GM12878 (cell line): ENCODE measurements at regions not wholly inside any gene's neighbourhood (a gene's known extent, or its start where the extent isn't known, plus 50 kb on each side); places are given as distances from the start of the nearest gene placed in this dataset.

Source experiments
- ATAC-seq: fragments of 200-7000 bp; cut with Tn5 transposase; 3 replicates; pipeline ENCODE4 v1.9.1; 2020; ENCODE audit warnings: mild to moderate bottlenecking, moderate library complexity
- BruUV-seq: library from RNA; stranded (reverse); fragments of 400-500 nt; replicated peaks from 2 replicates; lab custom pipeline; 2021; lab: Mats Ljungman, UMichigan
- CTCF ChIA-PET: fragments of 300-600 bp; sonication (Branson Sonifier 250); formaldehyde crosslinking; extraction: SDS; loops from one replicate; lab custom pipeline; 2021; ENCODE audit warnings: inconsistent platforms; lab: Yijun Ruan, JAX
- POLR2A ChIA-PET: fragments of 350-600 bp; formaldehyde crosslinking; extraction: SDS; loops from one replicate; lab custom pipeline; 2021; ENCODE audit warnings: inconsistent platforms; lab: Charles Lee
- RAD21 ChIA-PET: fragments of 300-600 bp; sonication (Branson Sonifier 250); formaldehyde crosslinking; loops from one replicate; lab custom pipeline; 2023; ENCODE audit warnings: antibody characterized with exemption; ENCODE audit not compliant: unreplicated experiment; lab: Charles Lee
- SMC1A ChIA-PET: fragments of 300-600 bp; sonication (Branson Sonifier 250); formaldehyde crosslinking; loops from one replicate; lab custom pipeline; 2023; ENCODE audit not compliant: unreplicated experiment, uncharacterized antibody; lab: Charles Lee
- DNase-seq: peaks from one replicate; pipeline ENCODE4 v3.0.0-alpha.2; 2011; ENCODE audit warnings: low read depth, low spot score
- FAIRE-seq: peaks from 3 replicates; lab custom pipeline; 2011; peaks lifted over from hg19 to GRCh38; lab: Jason Lieb, UNC
- H2AFZ ChIP-seq: 2 replicates; pipeline ENCODE4 v1.6.0; 2011; ENCODE audit warnings: low read depth, low read length, control low read depth; ENCODE audit not compliant: control insufficient read depth
- H3K27ac ChIP-seq: 2 replicates; pipeline ENCODE4 v1.5.1; 2011; ENCODE audit warnings: control low read depth; ENCODE audit not compliant: control insufficient read depth, insufficient read depth
- H3K27me3 ChIP-seq, 2 experiments: replicated peaks in 1 of 2; 2 replicates each; pipeline versions ENCODE4 v1.6.0 to v1.6.1; 2011; ENCODE audit warnings: low read length in 1 of 2; ENCODE audit not compliant: control insufficient read depth in 2 of 2, insufficient read depth in 2 of 2
- H3K36me3 ChIP-seq, 2 experiments: 2 replicates each; pipeline ENCODE4 v1.5.1; 2011; ENCODE audit warnings: low read length in 1 of 2; ENCODE audit not compliant: control insufficient read depth in 2 of 2, insufficient read depth in 2 of 2
- H3K4me1 ChIP-seq: 2 replicates; pipeline ENCODE4 v1.6.1; 2011; ENCODE audit warnings: mild to moderate bottlenecking, low read length, moderate library complexity, mixed read lengths; ENCODE audit not compliant: control insufficient read depth, insufficient read depth
- H3K4me2 ChIP-seq: 2 replicates; pipeline ENCODE4 v1.6.0; 2011; ENCODE audit warnings: control low read depth; ENCODE audit not compliant: control insufficient read depth, insufficient read depth
- H3K4me3 ChIP-seq: fragments of 200-600 bp; sonication (generic); 2 replicates; pipeline ENCODE4 v1.5.1; 2016
- H3K79me2 ChIP-seq: 2 replicates; pipeline ENCODE4 v1.6.0; 2011; ENCODE audit warnings: low read length; ENCODE audit not compliant: control insufficient read depth, insufficient read depth
- H3K9ac ChIP-seq: 2 replicates; pipeline ENCODE4 v1.8.0; 2011; ENCODE audit warnings: low read length, control low read depth, mixed read lengths; ENCODE audit not compliant: control insufficient read depth, insufficient read depth
- H3K9me3 ChIP-seq: replicated peaks from 3 replicates; pipeline ENCODE4 v1.5.1; 2011; ENCODE audit warnings: mild to moderate bottlenecking, low read length; ENCODE audit not compliant: control insufficient read depth, insufficient read depth
- H4K20me1 ChIP-seq: 2 replicates; pipeline ENCODE4 v1.6.0; 2011; ENCODE audit not compliant: control insufficient read depth, insufficient read depth
- ATF3 ChIP-seq: IDR thresholded peaks from 2 replicates; pipeline ENCODE4 v1.6.1; 2011; ENCODE audit warnings: low read depth, mild to moderate bottlenecking, low read length, moderate library complexity, borderline replicate concordance; ENCODE audit errors: extremely low read depth
- E4F1 ChIP-seq: fragments of 450-650 bp; IDR thresholded peaks from 2 replicates; pipeline ENCODE4 v1.6.1; 2018; ENCODE audit warnings: borderline replicate concordance, mild to moderate bottlenecking; ENCODE audit not compliant: partially characterized antibody
- ESRRA ChIP-seq: IDR thresholded peaks from 2 replicates; pipeline ENCODE4 v1.6.1; 2012; ENCODE audit warnings: mild to moderate bottlenecking, low read length, improper control_type of control experiment
- EZH2 ChIP-seq: IDR thresholded peaks from 2 replicates; pipeline ENCODE4 v1.6.1; 2012; ENCODE audit warnings: low read depth, mild to moderate bottlenecking, control low read depth, inconsistent platforms, low read length, borderline replicate concordance; ENCODE audit not compliant: control insufficient read depth
- FOXM1 ChIP-seq: IDR thresholded peaks from 2 replicates; pipeline ENCODE4 v1.6.1; 2012; ENCODE audit warnings: low read depth, mild to moderate bottlenecking, inconsistent platforms, low read length, moderate library complexity
- HDAC2 ChIP-seq: fragments of 200-600 bp; sonication (generic); IDR thresholded peaks from 2 replicates; pipeline ENCODE4 v1.6.1; 2017
- JUND ChIP-seq: IDR thresholded peaks from 2 replicates; pipeline ENCODE4 v1.6.1; 2012; ENCODE audit warnings: low read depth, mild to moderate bottlenecking, low read length, improper control_type of control experiment, moderate library complexity
- RAD51 ChIP-seq: fragments of 450-650 bp; IDR thresholded peaks from 2 replicates; pipeline ENCODE4 v1.6.1; 2016; ENCODE audit warnings: moderate library complexity, mild to moderate bottlenecking, inconsistent platforms
- REST ChIP-seq: IDR thresholded peaks from 2 replicates; pipeline ENCODE4 v1.6.1; 2012; ENCODE audit warnings: mild to moderate bottlenecking, low read depth, low read length
- SIN3A ChIP-seq: IDR thresholded peaks from 2 replicates; pipeline ENCODE4 v1.6.1; 2012; ENCODE audit warnings: low read depth, low read length, improper control_type of control experiment
- SMARCA5 ChIP-seq: fragments of 450-650 bp; IDR thresholded peaks from 2 replicates; pipeline ENCODE4 v1.6.1; 2017; ENCODE audit warnings: mild to moderate bottlenecking
- SPI1 ChIP-seq: IDR thresholded peaks from 2 replicates; pipeline ENCODE4 v1.6.1; 2011; ENCODE audit warnings: low read depth, mild to moderate bottlenecking, low read length, moderate library complexity, borderline replicate concordance; ENCODE audit not compliant: insufficient read depth
- SREBF1 ChIP-seq: IDR thresholded peaks from 2 replicates; pipeline ENCODE4 v1.6.1; 2012; ENCODE audit warnings: mild to moderate bottlenecking, low read length
- SUZ12 ChIP-seq: fragments of 200-600 bp; sonication (generic); IDR thresholded peaks from one replicate; pipeline ENCODE4 v1.6.1; 2018; ENCODE audit warnings: antibody characterized with exemption, mild to moderate bottlenecking; ENCODE audit not compliant: unreplicated experiment
- YBX1 ChIP-seq: fragments of 450-650 bp; IDR thresholded peaks from 2 replicates; pipeline ENCODE4 v1.6.1; 2016; ENCODE audit warnings: antibody characterized with exemption
- YY1 ChIP-seq: IDR thresholded peaks from 2 replicates; pipeline ENCODE4 v1.6.1; 2011; ENCODE audit warnings: low read depth, mild to moderate bottlenecking, low read length
- ZBED1 ChIP-seq: IDR thresholded peaks from 2 replicates; pipeline ENCODE4 v1.6.1; 2016; ENCODE audit warnings: borderline replicate concordance
- WGBS: methylation state at CpG from one replicate; pipeline ENCODE4 v1.1.6; 2016; ENCODE audit warnings: low lambda C conversion rate; ENCODE audit not compliant: insufficient replicate concordance, insufficient coverage; ENCODE audit errors: missing lambda C conversion rate; 5-methylcytosine and 5-hydroxymethylcytosine counted together
- in situ Hi-C: fragments of 300-500 bp; cut with MboI; formaldehyde crosslinking; loops from 9 replicates; pipeline ENCODE4 v1.14.3; 2018; ENCODE audit warnings: mixed read lengths
- intact Hi-C: fragments of 100-400 bp; cut with micrococcal nuclease; formaldehyde crosslinking; loops from one replicate; pipeline ENCODE4 v1.14.2; 2022; ENCODE audit not compliant: unreplicated experiment

- TF ChIP-seq ZBED1: no peak
- no peak for TF ChIP-seq JUND
These were observed 58.2 kb upstream of the SLC2A13 start (continued) for GRCh38 chr12:40164034-40164433.

- RAD21 ChIA-PET: interaction anchor here (0.7 to 1.1 kb wide), 3 partner anchors 10 to 152 kb away, joined by 3 to 4 read pairs (median 3); no protein-coding TSS in a partner anchor
- Histone ChIP-seq H3K4me2 (no peak overlapping the region), H3K9ac (no peak overlapping the region), H4K20me1 (no peaks in the 10 kb centered on the region), H3K27ac (no peak overlapping the region), H3K9me3 (peaks cover 1% of the 10 kb centered on the region; the same call in 1 of the 3 replicates), H3K36me3 (no peaks in the 10 kb centered on the region), H2AFZ (no peak overlapping the region), H3K4me1 (peaks cover 10% of the 10 kb centered on the region), H3K79me2 (no peaks in the 10 kb centered on the region), H3K27me3 (no peaks in the 10 kb centered on the region), H3K4me3 (no peak overlapping the region)
- TF ChIP-seq YBX1 (no peak), RAD51 (no peak), HDAC2 (no peak), ESRRA (no peak), FOXM1 (no peak), SPI1 (no peak), SIN3A (no peak), SREBF1 (no peak), SUZ12 (no peak), ATF3 (no peak), YY1 (no peak), SMARCA5 (no peak), REST (no peak), E4F1 (no peak), EZH2 (no peak)
- SMC1A ChIA-PET: interaction anchor here (0.9 to 2.0 kb wide), 6 partner anchors 24 to 151 kb away, joined by 3 to 6 read pairs (median 4); no protein-coding TSS in a partner anchor
- CTCF ChIA-PET: interaction anchor here (0.7 to 1.2 kb wide), 5 partner anchors 10 to 142 kb away, joined by 3 to 4 read pairs (median 3); no protein-coding TSS in a partner anchor
- no peak for FAIRE-seq
- DNase-seq: no peak
- 92% methylated on average over 1 of the region's 1 CpG for WGBS
- ATAC-seq: no peak
- no TSS peak for BruUV-seq
- intact Hi-C loops: no loop called here
- POLR2A ChIA-PET: interaction anchor here (1.4 kb wide), 1 partner anchor 63 kb away, joined by 4 read pairs; the partner anchor contains the start of gene LRRK2
- in situ Hi-C loops: no loop called here
These were observed 56.2 kb upstream of the SLC2A13 start for GRCh38 chr12:40162033-40162432.
